Activated naive CD8-positive, alpha-beta T cell treated with anti-CD3 and anti-CD28 coated beads, Interleukin-2, amount 50 U/mL, for 16 hours (primary cell): ENCODE measurements at regions not wholly inside any gene's neighbourhood (a gene's known extent, or its start where the extent isn't known, plus 50 kb on each side); places are given as distances from the start of the nearest gene placed in this dataset.
"Not testable (repeated sequence)": the region's sequence is repeated elsewhere in the genome, so short reads cannot be mapped to it uniquely, and the experiment has no call there.

ENCODE experiments used
- DNase-seq: peaks from one replicate; pipeline ENCODE4 v3.0.0-alpha.2; 2020; ENCODE audit warnings: low read depth, low spot score

GRCh38 chr21:28084951-28085350, 907.7 kb downstream of the LTN1 start:
- no peak for DNase-seq

GRCh38 chr21:28083350-28083749, 909.3 kb downstream of the LTN1 start:
- DNase-seq = no peak

- DNase-seq = no peak
These were observed 914.6 kb downstream of the LTN1 start for GRCh38 chr21:28078126-28078525.

GRCh38 chr21:28074676-28075075, 918.0 kb downstream of the LTN1 start:
- DNase-seq = no peak

- DNase-seq = no peak
These were observed 920.1 kb downstream of the LTN1 start for GRCh38 chr21:28072601-28073000.

- no peak for DNase-seq
These were observed 923.2 kb downstream of the LTN1 start for GRCh38 chr21:28069450-28069923.

- DNase-seq = no peak
These were observed 924.0 kb downstream of the LTN1 start for GRCh38 chr21:28068455-28069358.

GRCh38 chr21:28066596-28067387, 925.9 kb downstream of the LTN1 start:
- no peak for DNase-seq

GRCh38 chr21:28066076-28066475, 926.6 kb downstream of the LTN1 start:
- DNase-seq = no peak

GRCh38 chr21:28063241-28064216, 929.1 kb downstream of the LTN1 start:
- DNase-seq = no peak

GRCh38 chr21:28052956-28053355, 939.7 kb downstream of the LTN1 start:
- DNase-seq = not testable (repeated sequence)

- not testable (repeated sequence) for DNase-seq
These were observed 941.0 kb downstream of the LTN1 start for GRCh38 chr21:28051649-28052048.

GRCh38 chr21:28035692-28036091, 957.0 kb downstream of the LTN1 start:
- not testable (repeated sequence) for DNase-seq

GRCh38 chr21:28034916-28035315, 957.8 kb downstream of the LTN1 start:
- not testable (repeated sequence) for DNase-seq

GRCh38 chr21:28034334-28034733, 958.3 kb downstream of the LTN1 start:
- not testable (repeated sequence) for DNase-seq

- not testable (repeated sequence) for DNase-seq
These were observed 960.0 kb downstream of the LTN1 start for GRCh38 chr21:28032652-28033051.

- not testable (repeated sequence) for DNase-seq
These were observed 961.6 kb downstream of the LTN1 start for GRCh38 chr21:28031066-28031465.

GRCh38 chr21:28025111-28025510, 967.6 kb downstream of the LTN1 start:
- DNase-seq = no peak

GRCh38 chr21:28018741-28019669, 973.7 kb downstream of the LTN1 start:
- DNase-seq = no peak

- no peak for DNase-seq
These were observed 974.5 kb downstream of the LTN1 start for GRCh38 chr21:28018213-28018612.
